Smooth muscle cell of the brain vasculature (primary cell): ENCODE measurements at regions not wholly inside any gene's neighbourhood (a gene's known extent, or its start where the extent isn't known, plus 50 kb on each side); places are given as distances from the start of the nearest gene placed in this dataset.

Source experiments
- DNase-seq: peaks from one replicate; pipeline ENCODE4 v3.0.0-alpha.2; 2012; ENCODE audit warnings: low read depth, low spot score

- no peak for DNase-seq
These were observed 319.7 kb downstream of the UACA start for GRCh38 chr15:70443486-70444273.

- DNase-seq = no peak
These were observed 320.6 kb downstream of the UACA start for GRCh38 chr15:70442616-70443321.

GRCh38 chr15:70442211-70442610 is 321.1 kb downstream of the UACA start:
- DNase-seq = no peak

GRCh38 chr15:70440416-70441138 is 322.8 kb downstream of the UACA start:
- no peak for DNase-seq

GRCh38 chr15:70439880-70440279 is 323.5 kb downstream of the UACA start:
- no peak for DNase-seq

GRCh38 chr15:70439304-70439877 is 324.0 kb downstream of the UACA start:
- no peak for DNase-seq

- DNase-seq = no peak
These were observed 324.6 kb downstream of the UACA start for GRCh38 chr15:70438776-70439175.

GRCh38 chr15:70437882-70438451 is 325.4 kb downstream of the UACA start:
- no peak for DNase-seq

- no peak for DNase-seq
These were observed 326.3 kb downstream of the UACA start for GRCh38 chr15:70437089-70437488.

GRCh38 chr15:70436428-70436827 is 326.9 kb downstream of the UACA start:
- no peak for DNase-seq

- DNase-seq = no peak
These were observed 327.5 kb downstream of the UACA start for GRCh38 chr15:70435872-70436271.

GRCh38 chr15:70435369-70435768 is 328.0 kb downstream of the UACA start:
- no peak for DNase-seq

GRCh38 chr15:70433586-70434324 is 329.6 kb downstream of the UACA start:
- DNase-seq = no peak

GRCh38 chr15:70432924-70433495 is 330.3 kb downstream of the UACA start:
- no peak for DNase-seq

GRCh38 chr15:70431854-70432253 is 331.5 kb downstream of the UACA start:
- DNase-seq = no peak

- no peak for DNase-seq
These were observed 332.4 kb upstream of the TLE3 start for GRCh38 chr15:70430069-70430468.

- no peak for DNase-seq
These were observed 331.5 kb upstream of the TLE3 start for GRCh38 chr15:70429056-70429722.

- DNase-seq = no peak
These were observed 330.6 kb upstream of the TLE3 start for GRCh38 chr15:70428211-70428822.
